GM18870 (cell line): ENCODE measurements at regions not wholly inside any gene's neighbourhood (a gene's known extent, or its start where the extent isn't known, plus 50 kb on each side); places are given as distances from the start of the nearest gene placed in this dataset.

ENCODE experiments used
- ATAC-seq: cut with Tn5 transposase; IDR thresholded peaks from one replicate; pipeline ENCODE4 v1.9.1; 2021; ENCODE audit warnings: moderate library complexity; ENCODE audit not compliant: unreplicated experiment

DNA sequence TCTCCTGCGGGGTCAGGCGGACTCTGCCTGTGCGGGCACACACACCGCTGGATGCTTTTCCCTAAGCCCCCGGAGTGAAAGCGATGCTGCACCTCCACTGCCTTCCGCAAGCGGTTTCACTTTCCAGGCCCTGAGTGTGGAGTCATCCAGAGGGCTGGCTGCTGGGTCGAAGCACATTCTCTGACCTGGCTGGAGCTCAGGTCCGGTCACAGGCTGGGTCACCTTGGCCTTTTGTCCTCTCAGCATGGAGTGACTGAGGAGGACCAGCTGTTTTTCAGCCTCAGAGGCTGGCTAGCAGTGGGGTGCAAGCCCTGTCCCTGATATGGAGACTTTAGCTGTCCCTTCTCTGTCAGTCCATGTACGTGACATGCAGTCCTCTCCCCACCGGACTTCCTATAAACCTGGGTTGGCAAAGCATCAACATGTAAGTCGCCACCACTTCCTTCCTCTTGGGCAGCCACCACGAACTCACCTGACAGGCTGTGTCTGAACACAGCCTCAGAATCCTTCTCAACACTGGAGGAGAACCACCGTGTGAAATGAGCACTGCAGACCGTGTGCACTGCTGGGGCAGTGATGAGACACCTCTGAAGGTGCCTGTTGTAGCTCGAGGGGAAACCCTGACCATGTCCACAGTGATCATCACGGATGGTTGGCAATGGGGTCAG, 51.3 kb downstream of the GADD45G start:
- no peak for ATAC-seq

DNA sequence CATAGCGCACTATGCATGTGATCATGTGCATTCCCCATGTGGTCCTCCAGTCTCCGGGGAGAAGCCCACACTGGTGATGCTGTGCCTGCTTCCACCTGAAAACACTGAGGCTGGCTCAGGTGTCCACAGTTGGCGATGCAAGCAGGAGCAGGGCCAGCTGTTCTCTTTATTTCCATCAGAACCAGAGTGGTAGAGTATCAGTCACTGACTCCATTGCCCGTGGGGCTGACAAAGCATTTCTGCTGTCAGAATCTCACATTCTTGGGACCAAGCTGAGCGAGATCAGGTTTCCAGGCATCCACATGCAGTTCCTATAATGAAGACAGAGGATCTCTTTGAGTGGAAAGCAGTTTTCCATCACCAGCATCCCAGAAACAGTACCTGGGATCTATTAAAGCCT, 52.5 kb downstream of the GADD45G start:
- ATAC-seq, result no peak

DNA sequence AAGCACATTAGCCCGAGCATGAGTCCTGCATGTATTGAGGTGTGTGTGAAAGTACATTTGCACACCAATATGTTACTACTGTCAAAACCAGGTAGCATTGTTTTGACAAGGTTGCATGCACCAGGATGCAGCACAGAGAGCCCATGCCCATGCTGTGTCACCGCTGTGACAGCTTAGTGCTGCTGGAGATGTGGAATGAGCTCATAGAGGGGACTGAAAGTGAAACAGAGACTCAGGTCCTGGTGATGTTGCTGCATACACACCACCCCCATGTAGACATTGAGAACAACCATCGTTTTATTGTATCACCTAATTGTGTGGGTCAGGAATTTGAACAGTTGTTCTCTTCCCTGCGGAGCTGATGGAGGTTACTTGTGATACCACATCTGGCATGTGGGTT, 53.0 kb downstream of the GADD45G start:
- no peak for ATAC-seq

DNA sequence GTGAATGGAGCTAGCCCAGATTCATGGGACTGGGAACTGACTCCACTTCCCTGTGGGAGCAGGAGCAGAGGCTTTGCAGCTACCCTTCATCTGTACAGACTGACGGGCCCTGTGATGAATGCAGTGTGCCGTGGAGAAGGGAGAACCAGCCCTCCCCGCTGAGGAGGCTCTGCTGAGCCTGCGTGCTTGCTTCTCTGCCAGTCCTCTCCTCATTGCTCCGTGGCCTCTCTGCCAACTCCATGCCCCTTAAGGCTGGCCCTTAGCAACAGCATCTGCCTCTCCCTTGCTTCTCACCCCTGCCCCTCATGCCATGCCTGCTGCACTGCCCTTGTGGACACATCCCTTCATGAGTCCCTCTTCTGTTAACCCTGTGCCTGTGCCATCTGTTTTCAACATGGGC, 53.6 kb downstream of the GADD45G start:
- no peak for ATAC-seq

DNA sequence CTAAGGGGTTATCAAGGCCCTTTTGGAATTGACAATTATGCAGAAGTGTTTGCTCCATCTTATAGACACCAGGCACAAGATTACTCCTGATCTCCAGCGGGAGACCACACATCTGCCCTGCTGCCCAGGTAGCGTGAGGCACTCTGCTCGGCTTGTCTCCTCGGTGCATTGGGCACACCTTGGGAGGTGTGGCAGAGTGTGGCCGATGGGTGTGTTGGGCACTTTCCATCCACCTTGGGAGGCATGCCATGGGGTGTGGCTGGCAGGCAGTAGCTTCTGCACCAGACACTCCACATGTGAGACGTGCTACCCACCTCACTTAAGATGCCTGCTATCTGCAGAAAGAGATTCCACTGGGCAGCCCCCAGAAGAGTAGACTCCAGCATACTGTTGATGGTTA, 54.1 kb downstream of the GADD45G start:
- no peak for ATAC-seq

DNA sequence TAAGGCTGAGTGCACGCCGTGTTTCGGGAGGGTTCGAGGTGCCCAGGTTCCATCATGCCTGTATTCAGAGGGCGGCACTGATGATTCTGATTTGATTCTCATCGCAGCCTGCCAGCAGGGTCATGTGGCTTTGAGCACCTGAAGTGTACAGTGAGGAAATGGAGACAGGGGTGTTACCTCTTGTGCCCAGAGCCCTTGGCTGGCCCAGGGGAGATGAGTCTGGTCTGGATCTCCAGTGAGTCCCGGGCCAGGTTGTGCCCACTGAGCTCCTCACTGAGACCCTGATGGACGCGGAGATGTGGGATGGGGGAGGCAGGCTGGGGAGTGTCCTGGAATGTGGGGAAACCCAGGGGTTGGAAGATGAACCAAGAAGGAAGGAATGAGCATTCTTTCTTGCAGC, 54.7 kb downstream of the GADD45G start:
- ATAC-seq, result no peak

DNA sequence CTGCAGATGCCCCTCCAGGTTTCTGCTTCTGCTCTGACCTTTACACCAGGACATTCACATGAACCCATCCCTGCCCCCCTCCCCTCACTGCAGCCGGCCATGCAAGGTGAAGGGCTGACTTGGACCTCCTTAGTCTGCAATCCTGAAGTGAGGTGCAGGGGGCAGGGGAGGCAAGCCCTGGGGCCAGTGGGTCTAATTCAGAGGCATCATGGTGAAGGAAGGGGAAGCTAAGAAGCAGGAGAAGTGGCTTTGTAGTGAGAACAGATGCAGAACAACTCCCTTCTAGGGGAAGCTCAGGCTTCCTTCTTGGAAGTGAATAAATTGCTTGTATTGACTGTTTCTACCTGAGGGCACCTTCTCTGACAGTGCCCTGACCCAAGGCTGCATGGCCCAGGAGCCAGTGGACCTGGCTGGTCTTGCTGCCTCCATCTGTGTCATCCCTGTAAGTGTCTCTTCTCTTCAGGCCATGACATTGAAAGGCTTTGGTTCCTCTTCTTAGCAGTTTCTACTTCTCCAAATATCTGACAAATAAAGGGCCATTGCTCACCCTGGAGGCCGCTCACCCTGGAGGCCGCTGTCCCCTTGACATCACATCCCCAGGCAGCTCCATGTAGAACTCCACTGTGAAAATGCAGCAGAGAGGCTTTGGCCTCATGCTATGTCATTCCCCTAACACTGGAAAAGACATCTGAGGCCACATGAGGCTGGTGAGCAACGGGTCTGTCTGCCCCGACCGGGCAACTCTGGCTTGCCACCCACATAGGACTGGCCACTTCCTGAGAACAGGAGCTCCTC, 55.3 kb downstream of the GADD45G start:
- no peak for ATAC-seq

DNA sequence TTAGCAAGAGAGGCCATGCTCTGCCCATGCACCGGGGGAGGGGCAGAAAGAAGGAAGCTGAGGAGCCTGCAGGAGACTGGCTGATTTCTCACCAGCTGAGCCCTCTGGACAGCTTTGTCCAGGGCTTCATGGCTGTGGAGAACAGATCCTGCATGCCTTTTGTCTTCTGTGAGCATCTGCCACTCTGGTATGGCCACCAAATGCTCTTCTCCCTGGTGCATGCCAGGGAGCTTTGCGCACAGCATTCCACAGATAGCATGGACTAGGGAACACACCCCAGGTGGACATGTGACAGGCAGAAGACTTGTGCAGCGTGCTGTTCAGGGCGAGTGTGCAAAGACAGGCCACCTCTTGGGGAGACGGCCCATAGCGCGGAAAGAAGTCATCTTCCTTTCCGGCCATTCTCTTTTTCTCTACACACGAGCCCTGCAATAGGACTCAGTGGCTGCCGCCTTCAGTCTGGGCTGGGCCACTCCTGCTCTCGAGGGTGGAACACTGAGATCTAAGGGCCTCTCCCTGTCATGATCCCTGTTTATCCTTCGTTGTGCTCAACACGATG, 56.7 kb downstream of the GADD45G start:
- ATAC-seq, result no peak

DNA sequence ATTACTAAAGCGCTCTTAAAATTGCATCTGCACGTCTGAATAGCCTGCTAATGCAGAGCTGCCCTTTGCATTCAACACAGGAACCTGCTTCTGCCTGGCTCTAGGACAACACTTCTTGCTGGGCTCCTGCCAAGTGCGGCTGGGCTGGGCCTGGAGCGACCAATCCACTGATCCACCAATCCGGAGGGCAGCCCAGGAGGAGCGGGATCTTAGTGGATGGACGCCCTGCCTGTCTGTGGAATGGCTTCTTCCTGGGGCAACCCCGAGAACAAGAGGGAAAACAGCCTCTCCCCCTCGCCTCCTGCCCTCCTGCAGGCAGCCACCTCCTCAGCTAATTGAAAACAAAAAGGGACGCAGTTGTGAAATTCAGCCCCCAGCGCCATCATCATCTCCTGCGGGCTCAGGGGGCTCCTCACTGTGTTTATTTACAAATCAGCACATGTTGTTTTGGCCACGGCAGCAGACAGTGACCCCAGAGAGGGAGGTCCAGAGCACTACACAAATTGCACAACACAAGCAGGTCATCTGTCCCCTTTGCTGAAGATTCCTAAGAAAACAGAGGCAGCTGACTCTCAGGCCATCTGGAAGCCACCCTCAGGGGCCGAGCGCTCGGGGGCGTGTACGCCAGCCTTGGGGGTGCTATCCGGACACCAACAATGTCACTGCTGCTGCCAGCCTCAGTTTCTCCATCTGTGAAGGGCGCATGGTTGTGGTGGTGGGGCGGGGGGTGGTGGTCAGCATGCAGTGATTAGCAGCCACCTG, 57.3 kb downstream of the GADD45G start:
- no peak for ATAC-seq

DNA sequence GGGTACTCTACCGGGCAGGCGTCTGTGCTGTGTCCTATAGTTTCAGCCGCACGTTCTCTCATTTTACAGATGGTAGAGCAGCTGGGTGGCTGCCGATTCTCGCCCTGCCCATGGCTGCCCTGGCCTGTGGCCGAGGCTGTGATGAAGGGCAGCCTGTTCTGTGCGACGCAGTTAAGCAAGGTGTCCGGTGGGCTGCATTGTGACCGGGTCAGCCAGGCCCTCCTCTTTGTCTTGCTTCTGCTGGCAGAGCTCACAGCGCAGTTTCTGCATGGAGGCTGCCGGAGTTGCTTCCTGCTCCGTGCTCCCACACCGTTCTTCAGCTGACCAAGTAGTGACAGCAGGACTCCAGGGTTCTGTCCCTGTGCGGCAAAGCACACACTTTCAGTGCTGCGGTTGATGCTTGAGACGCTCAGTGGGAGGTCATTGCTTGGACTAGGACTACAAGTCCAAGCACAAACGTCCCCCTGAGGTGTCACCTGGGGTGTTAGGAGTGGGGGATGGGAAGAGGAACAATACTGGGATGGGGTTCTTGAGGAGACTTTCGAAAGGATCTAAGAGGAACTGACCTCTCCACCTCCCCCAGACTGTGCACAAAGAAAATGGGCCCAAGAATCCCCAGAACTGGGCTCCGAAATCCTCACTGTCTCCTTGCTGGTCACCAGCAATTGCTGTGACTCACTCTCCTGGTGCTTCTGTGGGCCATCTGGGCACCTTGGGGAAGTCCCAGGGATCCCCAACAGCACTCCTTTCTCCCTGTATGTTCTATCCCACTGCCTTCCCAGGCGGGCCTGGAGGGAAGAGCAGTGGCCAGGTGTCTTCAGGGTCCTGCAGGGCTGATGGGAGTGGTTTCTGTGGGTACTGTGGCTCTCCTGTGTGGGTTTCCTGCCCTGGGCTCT, 58.2 kb downstream of the GADD45G start:
- ATAC-seq, result no peak

DNA sequence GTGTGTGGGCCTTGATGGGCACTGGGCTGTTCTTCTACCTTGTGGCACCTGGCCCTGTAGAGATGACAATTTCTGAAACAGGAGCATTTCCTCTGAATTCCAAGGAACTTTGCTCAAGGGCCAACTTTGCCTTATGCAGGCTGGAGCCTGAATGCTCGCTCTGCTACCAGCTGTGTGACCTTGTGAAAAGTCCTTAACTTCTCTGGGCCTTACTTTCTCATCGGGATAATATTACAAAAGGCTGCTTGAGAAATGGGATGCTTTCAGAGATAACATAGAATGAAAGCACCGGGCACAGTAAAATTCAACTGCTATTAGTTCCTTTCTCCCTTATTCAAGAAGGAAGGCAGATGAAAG, 58.8 kb downstream of the GADD45G start:
- no peak for ATAC-seq

DNA sequence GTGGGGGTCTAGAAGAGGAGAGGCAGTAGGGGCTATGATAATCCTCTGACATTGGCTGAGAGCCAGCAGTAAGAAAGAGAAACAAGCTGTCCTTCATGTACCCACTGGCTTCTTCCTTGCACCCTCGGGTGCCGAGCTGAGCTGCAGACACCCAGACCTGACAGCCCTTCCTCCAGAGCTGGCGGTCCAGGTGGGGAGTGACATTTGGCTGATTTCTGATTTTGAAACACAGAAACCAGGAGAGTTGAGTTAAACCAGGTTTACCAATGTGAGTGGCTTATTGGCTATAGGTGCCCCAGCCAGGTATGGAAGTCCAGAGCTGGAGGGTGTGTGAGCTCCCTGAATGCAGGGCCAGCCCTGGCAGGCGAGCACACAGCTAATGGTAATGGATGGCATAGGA, 59.2 kb downstream of the GADD45G start:
- no peak for ATAC-seq

DNA sequence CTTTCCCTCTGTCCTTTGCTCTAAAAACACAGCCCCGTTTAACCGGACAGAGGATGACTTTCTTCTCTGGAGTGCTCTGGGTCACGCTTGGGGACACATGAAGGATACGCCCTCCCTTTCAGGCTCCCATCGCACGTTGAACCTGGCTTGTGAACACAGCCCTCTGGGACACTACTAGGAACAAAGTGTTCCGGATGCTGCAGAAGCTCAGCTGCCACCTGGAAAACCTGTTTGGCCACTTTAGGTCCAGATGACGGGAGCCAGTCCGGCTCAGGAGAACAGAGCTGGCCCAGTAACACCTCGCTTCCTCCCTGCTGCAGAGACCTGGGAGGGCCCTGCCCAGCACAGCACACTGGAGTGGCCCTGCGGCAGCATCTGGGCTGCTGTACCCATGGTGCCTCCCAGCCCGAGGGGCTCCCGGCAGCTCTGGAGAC, 60.1 kb downstream of the GADD45G start:
- no peak for ATAC-seq

DNA sequence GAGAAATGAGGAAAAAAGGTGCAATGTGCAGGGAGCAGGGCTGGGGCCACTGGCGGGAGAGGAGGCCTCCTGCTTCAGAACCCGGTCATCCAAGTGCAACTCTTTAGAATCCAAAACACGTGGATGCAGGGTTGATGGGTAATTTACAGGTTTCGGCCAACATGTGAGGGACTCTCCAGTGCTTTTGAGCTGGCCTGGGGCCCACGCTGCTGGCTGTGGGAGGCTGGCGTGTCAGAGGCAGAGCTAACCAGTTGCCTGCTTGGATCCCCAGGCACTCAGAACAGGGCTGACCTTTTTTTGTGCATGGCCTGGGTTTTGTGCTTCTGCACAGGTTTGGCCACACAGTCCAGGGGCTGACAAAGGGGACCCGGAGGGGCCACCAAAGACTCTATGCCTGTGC, 61.6 kb downstream of the GADD45G start:
- ATAC-seq, result no peak

DNA sequence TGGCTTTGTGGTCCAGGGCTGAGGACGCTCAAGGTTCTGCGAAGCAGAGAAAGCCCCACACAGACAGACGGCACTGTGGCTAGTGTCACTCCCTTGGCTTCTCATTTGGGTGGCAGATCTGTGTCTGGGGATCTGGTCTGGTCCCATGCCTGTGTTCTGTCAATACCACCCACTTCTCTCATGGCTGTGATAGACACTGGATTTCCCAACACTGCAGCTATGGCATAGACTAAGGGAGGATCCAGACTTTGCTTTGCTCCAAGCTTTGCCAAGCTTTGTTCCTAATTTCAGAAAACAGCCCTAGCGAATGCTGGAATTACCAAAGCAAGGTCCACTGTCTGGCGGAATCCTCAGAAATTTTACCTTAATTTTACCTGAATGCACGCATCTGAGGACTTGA, 62.1 kb downstream of the GADD45G start:
- ATAC-seq, result no peak

DNA sequence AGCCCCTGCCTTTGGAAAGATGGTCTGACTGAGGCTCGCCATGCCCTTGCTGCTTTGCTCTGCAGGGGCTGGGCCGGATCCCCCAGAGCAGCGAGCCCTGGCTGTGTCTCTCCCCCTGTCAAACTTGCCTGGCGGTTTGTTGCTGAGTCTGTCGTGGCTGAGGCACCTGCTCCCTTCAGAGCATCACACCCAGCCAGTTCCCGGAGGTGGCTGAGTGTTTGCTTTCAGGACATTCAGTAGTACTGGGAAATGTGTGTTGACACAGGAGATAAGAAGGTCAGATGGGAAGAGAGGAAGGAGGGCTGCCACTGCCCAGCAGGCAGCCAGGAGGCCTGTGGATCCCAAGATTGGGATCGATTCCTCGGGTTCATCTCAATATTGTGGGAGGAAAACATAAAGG, 62.9 kb downstream of the GADD45G start:
- ATAC-seq, result no peak

DNA sequence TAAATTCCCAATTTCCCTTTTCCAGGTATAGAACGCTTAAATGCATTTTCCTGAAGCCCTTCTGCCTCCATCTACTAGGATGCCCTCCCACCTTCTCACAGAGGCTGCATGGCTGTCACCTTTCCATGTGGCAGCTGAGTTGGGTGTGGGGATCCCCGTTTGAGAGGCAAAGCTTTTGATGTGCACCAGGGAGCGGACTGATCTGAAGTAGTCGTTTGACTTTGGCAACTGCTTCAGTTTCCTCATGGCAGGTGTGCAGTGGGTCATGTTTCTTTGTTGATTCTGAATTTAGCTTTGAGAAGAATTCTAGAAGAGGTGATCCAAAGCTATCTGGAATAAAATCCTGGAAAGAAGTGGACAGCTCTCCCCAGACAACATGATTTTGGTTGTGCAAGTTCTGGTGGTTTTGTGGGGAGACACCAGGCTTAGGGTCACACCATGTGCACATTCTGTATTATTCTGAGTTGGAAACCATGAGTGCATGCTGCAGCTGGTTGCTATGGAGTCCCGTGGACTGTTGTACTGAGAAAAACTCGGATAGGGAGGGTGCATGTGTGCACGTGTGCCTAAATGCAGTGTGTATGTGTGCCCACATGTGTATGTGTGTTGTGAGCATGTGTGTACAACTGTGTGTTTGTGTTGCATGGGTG, 63.5 kb downstream of the GADD45G start:
- ATAC-seq, result no peak

DNA sequence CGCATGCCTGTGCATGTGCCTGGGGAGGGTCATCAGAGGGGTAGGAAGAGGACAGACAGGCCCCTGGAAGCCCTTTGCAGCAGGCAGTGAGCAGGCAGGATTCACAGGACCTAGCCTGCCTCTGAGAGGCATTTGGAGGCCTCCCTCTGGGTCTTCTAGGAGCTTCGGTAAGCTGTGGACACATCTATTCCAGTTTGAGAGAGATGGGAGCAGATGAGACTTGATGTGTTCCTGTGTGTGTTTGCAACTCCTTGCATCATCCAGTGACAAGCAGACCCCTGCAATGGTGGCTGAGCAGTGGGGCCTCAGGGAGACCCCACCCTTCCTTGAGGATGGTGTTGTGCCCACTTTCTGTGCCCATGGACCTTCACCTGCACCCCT, 64.0 kb downstream of the GADD45G start:
- ATAC-seq, result no peak

DNA sequence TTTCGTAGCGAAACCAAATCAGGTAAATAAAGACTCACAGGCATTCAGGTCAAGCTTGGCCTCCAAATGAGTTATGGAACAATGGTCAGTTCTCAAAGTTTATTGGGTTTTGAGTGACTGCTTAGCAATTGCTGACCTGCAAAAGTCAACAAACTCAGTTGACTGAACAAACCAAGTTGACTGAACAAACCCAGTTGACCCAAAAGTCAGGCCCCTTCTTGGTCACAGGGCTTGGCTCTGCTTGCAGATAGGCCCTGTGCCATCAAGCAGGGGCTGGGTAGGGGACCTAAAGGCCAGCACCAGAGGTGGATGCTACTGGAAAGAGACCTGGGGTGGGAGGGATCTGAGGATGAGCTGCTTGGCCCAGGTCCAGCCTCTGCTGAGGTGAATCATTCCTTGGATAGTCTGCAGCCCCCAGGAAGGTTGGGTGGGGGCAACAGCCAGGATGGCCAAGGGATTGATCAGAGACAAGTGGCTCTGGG, 64.6 kb downstream of the GADD45G start:
- no peak for ATAC-seq

DNA sequence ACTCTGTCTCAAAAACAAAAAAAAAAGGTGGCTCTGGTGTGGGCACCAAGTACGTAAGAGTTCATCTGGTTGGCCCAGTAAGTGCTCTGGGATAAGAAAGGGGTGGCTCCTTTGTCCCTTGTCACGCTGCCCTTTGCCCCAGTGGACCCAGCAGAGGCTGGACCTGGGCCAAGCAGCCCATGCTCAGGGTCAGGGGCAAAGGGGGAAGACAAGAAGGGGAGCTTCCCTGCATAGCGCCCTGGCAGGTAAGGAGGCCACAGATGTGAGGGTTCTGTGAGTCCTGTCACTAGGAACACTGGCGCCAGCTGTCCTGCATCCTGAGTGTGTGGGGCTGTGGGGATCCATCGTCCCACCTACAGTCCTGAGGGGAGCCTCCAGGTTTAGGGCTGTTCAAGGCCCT, 65.3 kb downstream of the GADD45G start:
- no peak for ATAC-seq
